ENCODE measurements at regions not wholly inside any gene's neighbourhood (a gene's known extent, or its start where the extent isn't known, plus 50 kb on each side); places are given as distances from the start of the nearest gene placed in this dataset.

DNA sequence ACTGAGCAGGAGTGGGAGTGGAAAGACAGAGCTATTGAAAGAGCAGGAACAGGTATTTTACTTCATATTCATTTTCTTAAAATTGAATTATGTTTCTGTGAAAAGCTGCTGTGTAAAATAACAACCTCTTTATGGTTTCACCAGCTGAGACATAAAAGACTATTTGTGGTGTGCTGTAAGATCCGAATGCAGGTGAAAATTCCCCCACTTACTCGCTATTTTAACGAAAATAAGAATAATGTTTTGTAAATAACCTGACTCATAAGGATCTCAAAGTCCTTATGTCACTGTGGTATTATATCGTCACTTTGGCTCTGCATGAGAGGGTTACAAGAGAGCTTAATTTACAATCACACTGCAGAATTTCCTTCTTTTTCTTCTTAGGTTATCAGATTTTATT, 65.3 kb upstream of the NFIB start:
- DNase-seq (no peak), ATAC-seq (no peak)
- Mint-ChIP-seq H3K4me3 (no peak overlapping the region), H3K4me1 (no peaks in the 10 kb centered on the region), H3K27me3 (no peaks in the 10 kb centered on the region), H3K27ac (no peak overlapping the region), H3K9me3 (no peaks in the 10 kb centered on the region)

DNA sequence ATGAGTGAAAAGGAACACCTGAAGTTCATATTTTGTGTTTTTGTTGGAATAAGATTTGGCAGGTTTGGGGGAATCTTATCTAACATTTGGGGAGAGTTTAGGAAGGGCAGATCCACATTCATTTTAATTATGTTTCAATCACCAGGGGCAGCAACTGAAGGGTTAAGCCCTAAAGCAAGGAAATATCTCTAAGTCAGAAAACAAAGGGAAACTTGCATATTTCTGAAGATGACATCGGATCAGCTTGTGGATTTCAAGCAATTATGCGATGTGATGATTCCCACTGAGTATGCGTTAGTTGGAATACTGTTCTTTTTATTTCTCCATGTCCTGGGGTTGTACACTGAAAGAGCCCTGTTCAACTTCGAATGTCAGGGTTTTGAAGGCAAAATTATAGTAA, 59.8 kb upstream of the NFIB start:
- Mint-ChIP-seq H3K27me3 (no peaks in the 10 kb centered on the region), H3K27ac (no peak overlapping the region), H3K9me3 (peaks cover 0 to 4% of the 10 kb centered on the region in 2 donors), H3K4me3 (no peak overlapping the region), H3K4me1 (no peaks in the 10 kb centered on the region)
- no peak for ATAC-seq
- DNase-seq, result no peak

DNA sequence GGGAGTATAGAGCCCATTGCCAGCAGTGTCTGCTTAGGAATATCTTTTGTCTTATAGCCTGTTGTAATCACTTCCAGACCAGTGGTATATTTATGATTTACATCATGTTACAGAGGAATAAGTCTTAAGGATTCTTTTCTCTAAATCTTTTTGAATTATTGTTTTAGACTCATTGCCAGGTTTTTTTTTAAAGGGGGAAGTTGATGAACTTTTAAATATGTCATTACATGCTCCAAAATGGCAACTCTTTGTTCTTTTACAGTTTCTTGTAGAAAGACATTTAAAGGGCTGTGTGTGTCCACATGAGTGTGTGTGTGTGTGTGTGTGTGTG, 59.4 kb upstream of the NFIB start:
- ATAC-seq (no peak), DNase-seq (no peak)
- Mint-ChIP-seq H3K4me3 (no peak overlapping the region), H3K9me3 (peaks cover 0 to 4% of the 10 kb centered on the region in 2 donors), H3K27ac (no peak overlapping the region), H3K4me1 (no peaks in the 10 kb centered on the region), H3K27me3 (no peaks in the 10 kb centered on the region)

DNA sequence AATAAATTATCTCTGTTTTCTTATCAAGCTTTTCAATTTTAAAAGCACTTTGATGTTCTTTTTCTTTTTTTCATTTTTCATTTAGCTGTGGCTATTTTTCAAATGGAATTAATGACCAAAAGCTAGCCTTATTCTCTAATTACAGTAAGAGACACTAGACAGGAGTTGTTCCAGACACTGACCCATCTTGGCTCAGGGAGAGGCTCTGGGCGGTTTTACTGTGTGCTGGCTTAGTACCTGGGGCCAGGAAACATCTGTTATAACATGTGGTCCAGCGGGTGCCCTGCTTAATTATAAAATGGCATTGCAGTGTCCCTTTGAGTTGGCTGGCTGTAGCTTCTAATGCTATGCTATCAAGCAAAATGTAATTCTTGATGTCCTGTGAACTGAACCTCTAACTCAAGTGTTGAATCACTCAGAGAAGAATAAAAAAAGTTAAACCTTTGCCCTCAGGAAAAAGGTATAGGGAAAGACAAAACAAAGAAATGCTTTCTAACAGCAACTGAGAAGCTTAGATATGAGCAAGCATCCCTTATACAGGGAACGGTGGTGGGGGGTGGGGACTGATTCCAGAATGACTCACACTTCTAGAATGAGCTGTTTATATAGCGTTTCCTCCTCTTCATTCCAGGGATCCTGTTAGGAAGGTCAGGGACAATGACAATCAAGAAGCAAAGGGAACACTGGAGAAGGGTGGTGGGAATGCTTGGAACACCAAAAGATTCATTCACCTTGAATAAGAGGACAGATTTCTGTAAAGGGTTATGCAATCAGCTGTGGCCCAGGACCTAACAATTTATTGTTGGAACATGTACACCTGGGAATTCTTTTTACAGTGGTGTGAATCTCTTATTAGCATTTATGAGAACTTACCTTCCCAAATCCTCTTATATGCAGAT, 58.7 kb upstream of the NFIB start:
- peaks cover 0 to 4% of the 10 kb centered on the region in 2 donors for H3K9me3 Mint-ChIP-seq
- no peak overlapping the region for H3K27ac Mint-ChIP-seq
- no peaks in the 10 kb centered on the region for H3K27me3 Mint-ChIP-seq
- DNase-seq (no peak), ATAC-seq (no peak)
- H3K4me3 Mint-ChIP-seq, result no peak overlapping the region
- no peaks in the 10 kb centered on the region for H3K4me1 Mint-ChIP-seq

DNA sequence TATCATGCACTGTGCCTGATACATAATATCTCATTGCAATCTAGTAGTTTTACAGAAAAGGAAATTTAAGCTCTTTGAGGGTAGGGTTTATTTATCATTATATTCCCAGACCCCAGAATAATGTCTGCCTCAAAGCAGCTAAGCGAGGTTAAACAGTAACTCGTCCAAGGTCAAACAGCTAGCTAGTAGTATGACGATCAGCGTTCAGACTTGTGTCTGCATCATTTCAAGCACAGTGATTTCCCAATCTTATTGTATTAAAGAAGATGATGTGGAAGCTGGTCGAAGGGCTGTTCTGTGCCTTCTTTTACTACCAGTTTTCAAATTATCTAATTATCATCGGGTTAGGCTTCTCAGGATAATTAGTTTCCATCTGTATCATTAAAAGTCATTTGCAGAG, 55.1 kb upstream of the NFIB start:
- Mint-ChIP-seq H3K9me3 (peaks cover 8 to 9% of the 10 kb centered on the region in 2 donors), H3K27ac (no peak overlapping the region), H3K4me3 (no peak overlapping the region), H3K27me3 (peaks cover 9% of the 10 kb centered on the region), H3K4me1 (no peaks in the 10 kb centered on the region)
- DNase-seq, result no peak
- ATAC-seq, result no peak

DNA sequence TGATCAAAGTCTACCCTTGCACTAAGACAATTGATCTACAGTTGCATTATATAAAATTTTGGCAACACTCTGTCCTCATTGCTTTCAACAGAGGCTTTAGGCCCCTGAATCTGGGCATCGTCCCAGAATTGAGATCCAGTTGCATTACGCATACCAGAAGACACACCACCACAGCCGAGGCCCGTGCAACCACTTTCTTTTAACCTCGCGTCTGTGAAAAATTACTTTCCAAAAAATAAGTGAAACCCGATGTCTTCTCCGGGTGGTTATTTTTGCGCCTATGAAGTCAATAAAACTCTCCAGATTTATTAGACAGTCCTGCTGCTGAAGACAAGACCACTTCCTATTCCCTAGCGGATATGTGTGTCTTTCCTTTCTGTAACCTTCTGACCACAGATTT, 52.1 kb upstream of the NFIB start:
- Mint-ChIP-seq H3K4me1 (no peaks in the 10 kb centered on the region), H3K9me3 (peaks cover 8 to 9% of the 10 kb centered on the region in 2 donors), H3K27ac (no peak overlapping the region), H3K27me3 (peaks cover 9% of the 10 kb centered on the region), H3K4me3 (no peak overlapping the region)
- ATAC-seq (no peak), DNase-seq (no peak)

DNA sequence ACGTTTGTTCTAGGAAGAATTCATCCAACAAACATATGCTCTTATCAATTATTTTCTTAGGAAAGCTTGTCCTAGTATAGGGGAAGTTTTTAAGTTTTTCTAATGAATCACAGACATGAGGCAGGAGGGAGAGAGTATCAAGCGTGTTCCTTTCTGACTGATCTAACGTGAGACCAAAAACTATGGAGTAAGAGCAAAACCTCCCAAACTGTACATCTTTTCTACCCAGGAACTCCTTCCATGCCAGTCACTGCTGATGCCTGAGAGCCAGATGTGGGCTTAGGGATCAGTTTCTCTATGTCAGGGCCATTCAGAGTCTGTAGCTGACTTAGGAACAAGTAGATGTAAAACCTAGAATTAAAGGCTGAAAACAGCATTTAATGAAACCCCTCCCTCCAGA, 51.7 kb upstream of the NFIB start:
- H3K27me3 Mint-ChIP-seq, result peaks cover 12% of the 10 kb centered on the region
- H3K4me3 Mint-ChIP-seq, result no peak overlapping the region
- ATAC-seq, result no peak

More for the DNA sequence above, 51.7 kb upstream of the NFIB start:
- H3K27ac Mint-ChIP-seq, result no peak overlapping the region
- no peaks in the 10 kb centered on the region for H3K4me1 Mint-ChIP-seq
- DNase-seq, result no peak
- peaks cover 8 to 9% of the 10 kb centered on the region in 2 donors for H3K9me3 Mint-ChIP-seq

All from stimulated activated naive CD8-positive, alpha-beta T cell treated with anti-CD3 and anti-CD28 coated beads, Interleukin-15, amount 100 ng/mL, for 72 hours (primary cell).